DMS 273 treated with DMSO at 0.1 percent for 48 hours (cell line): ENCODE measurements at regions not wholly inside any gene's neighbourhood (a gene's known extent, or its start where the extent isn't known, plus 50 kb on each side); places are given as distances from the start of the nearest gene placed in this dataset.
A peak's percentile ranks its signal among the peaks of the same experiment; 100 is the strongest.
"Not testable (repeated sequence)": the region's sequence is repeated elsewhere in the genome, so short reads cannot be mapped to it uniquely, and the experiment has no call there.

Source experiments
- DNase-seq: peaks from one replicate; lab custom pipeline; 2025; lab: John Stamatoyannopoulos, UW

DNA sequence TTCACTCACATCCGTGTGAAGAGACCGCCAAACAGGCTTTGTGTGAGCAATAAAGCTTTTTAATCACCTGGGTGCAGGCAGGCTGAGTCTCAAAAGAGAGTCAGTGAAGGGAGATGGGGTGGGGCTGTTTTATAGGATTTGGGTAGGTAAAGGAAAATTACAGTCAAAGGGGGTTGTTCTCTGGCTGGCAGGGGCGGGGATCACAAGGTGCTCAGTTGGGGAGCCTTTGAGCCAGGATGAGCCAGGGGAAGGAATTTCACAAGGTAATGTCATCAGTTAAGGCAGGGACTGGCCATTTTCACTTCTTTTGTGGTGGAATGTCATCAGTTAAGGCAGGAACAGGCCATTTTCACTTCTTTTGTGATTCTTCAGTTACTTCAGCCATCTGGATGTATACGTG is 210.3 kb upstream of the ELL2 start:
- not testable (repeated sequence) for DNase-seq

GRCh38 chr5:96170481-96171125 is 209.0 kb upstream of the ELL2 start:
- not testable (repeated sequence) for DNase-seq

DNA sequence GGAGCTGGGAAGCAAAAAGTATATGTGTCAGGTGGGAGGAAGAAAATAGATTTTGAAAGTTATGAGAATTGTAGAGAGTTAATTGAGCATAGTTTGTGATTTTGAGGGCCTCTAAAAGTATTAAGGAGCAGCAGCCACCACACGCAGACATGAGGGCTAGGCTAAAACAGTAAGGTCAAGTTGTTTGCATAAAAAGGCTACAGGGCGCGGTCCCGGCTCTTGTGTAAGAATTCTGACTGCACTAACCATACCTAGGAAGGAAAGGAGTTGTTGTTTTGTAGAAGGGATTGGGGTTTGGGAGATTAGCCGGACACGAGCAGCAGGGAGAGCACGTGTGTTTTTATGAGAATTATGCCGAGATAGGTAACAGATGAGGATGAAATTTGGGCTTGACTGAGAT is 207.2 kb upstream of the ELL2 start:
- not testable (repeated sequence) for DNase-seq

GRCh38 chr5:96159043-96159442 is 197.4 kb upstream of the ELL2 start:
- no peak for DNase-seq

GRCh38 chr5:96157841-96158291 is 196.2 kb upstream of the ELL2 start:
- no peak for DNase-seq

- DNase-seq: no peak
Measured at GRCh38 chr5:96157077-96157780, 195.6 kb upstream of the ELL2 start.

DNA sequence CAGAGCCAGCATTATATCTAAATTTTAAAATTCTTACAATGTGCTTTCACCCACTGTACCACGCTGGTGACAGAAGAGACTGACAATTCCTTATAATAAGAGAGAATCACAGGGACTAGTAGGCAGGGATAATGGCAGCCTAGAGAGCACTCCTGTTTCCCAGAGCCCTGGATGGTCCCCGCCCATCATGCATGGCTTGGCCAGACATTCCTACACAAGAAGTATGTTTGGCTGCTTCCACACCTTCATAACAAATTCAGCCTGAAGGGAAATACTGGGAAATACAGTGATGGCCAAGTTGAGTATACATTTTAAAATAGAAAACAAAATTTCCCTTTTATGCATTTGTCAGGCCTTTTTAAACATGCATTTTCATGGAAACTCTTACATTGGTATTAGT is 193.5 kb upstream of the ELL2 start:
- no peak for DNase-seq

- no peak for DNase-seq
Measured at GRCh38 chr5:96151891-96152290, 190.2 kb upstream of the ELL2 start.

DNA sequence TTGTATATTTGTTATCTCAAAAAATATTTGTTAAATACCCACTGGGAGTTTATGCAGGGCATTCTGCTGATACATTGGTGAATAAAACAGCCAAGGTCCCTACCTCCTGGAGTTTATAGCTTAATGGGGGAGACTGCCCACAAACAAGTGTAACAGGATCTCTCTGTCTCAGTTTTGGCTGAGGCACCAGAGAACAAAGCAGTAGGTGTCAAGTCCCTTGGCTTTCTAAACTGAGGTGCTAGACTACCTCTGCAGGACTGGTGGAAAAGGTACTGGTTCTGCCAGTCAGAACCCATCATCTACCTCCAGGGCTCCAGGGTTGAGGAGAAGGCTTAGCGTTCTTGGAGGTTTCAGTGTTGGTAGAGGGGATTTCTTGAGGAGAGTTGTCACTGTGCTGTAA is 188.4 kb upstream of the ELL2 start:
- DNase-seq: no peak

DNA sequence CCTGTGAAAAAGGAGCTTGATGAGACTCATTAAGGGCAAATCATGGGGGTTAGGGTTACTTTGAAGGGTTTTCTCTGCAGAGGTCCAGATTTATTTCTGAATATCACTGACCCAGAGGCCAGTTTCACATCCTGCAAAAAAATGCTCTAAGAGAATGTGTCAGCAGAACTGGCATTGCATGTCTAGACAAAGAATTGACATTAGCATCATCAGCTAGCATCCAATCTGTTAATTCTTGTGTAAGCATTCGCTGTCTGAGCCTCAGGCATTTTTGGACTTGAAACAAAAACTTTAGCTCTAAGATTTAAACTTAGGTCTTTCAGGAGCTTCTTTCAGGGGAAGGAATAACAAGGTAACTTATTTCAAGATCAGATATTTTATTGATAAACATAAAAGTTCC is 187.9 kb upstream of the ELL2 start:
- no peak for DNase-seq

DNA sequence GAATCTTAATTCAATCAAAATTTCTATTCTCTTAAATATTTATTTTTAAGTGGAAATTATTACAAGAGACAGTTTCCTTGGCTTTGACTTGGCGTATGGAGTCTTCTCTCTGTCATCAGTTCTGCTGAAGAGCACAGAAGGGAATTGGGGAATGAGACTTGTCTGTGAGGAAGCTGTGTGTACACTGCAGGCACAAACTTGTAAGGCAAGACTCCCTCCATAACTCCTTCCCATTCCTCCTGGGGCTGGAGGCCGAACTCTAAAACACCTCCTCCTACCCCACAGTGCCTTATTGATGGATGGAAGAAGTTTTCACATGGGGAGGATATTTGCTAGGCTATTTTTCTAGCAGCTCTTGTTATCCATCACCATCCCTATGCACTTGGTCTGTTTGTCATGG is 187.4 kb upstream of the ELL2 start:
- DNase-seq: no peak

- DNase-seq: no peak
Measured at GRCh38 chr5:96148376-96148775, 186.7 kb upstream of the ELL2 start.

- DNase-seq: no peak
Measured at GRCh38 chr5:96147866-96148265, 186.2 kb upstream of the ELL2 start.

DNA sequence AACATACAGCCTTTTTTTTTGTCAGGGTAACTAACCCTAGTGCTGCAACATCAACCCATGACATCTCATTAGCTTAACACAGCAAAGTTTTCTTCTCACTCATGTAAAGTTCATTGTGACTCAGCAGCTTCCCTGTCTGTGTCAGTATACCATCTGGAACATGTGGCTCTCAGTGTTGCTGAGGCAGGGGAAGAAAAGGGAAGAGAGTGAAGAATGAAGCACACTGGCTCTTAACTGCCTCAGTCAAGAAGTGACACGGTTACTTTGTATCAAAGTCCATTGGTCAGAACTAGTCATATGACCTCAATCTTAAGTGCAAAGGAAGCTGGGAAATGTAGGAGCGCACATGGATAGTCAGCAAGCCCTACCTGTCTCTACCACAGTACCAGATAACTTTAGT is 185.0 kb upstream of the ELL2 start:
- DNase-seq: peak; percentile 15

GRCh38 chr5:96144289-96144688 is 182.6 kb upstream of the ELL2 start:
- DNase-seq: no peak

DNA sequence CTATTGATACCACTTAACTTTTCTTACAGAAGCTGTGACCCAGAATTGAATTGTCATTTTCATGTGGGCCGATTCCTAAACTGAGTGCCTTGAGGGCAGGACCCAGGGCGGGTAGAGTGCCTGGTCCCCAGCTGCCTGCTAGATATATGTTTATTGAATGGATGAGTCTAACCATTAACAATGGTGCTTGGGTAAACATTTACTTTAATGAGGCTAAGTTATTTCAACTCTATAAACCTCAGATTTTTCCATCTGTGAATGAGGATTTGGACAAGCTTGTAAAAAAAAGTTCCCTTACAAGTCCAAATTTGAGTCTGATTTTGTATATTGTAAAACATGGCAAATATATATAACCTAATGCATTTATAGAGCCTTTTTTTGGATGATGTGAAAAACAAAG is 181.8 kb upstream of the ELL2 start:
- no peak for DNase-seq

DNA sequence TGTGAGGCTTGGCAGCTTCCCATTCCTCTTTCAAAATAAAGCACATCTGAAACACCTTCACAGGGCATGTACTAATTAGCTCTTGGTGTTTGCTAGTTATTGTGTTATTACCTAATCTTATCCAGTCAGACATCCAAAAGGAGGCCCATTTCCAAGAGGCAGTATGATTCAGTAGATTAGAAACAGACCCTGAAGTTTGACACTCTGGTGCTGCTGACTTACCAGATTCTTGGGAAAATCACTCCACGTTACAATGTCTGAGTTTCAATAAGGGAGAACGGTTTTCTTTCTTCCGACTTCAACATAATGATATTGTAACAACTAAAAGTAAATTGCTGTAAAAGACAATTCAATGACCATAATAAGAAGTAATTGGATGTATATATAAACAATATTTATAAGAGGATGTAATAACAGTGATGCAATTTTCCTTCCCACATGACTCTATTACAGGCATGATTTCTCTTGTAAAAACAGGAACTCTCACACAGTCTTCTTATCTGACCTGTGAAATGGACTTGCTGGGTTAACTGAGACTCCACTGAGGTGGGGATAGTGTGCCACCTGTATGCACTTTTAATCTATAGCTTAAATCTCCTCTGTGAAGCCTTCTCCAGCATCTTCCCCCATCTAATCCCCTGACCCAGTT is 181.3 kb upstream of the ELL2 start:
- DNase-seq: no peak

DNA sequence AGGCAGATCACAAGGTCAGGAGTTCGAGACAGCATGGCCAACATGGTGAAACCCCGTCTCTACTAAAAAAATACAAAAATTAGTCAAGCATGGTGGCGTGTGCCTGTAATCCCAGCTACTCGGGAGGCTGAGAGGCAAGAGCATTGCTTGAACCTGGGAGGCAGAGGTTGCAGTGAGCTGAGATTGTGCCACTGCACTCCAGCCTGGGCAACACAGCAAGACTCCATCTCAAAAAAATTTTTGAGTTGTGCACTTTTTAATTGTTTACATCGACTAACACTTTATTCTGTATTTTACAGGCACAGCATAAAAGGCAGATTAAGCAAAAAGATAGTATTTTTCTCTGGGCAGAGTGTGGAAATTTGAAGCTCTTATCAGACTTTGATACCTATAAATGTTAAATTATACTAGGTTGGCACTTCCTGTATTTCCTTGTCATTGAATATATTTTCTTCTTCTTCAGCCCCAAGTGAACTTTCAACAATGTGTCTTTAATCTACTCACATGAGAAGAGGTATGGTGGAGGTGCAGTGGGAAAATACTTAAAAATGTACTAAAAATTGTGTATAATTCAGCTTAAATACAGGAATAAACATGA is 180.6 kb upstream of the ELL2 start:
- DNase-seq: no peak

DNA sequence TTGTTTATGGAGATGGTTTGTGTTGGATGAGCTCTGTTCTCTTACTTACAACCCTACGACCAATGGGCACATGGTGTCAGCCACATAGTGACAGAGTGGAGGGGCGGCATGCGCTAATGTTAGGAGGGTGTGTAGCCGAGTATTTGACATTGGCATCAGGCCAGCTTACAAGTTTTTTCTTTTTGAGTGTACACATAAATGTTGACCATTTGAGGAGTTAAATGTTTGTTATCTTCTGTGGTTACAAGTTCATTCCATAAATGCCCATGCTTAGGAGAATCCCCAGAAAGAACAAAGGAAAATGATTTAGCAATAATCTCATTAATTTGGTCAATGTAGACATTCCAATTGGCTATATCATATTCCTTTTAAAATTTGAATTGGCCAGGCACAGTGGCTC is 180.1 kb upstream of the ELL2 start:
- DNase-seq: no peak

- DNase-seq: no peak
Measured at GRCh38 chr5:96140496-96140895, 178.8 kb upstream of the ELL2 start.

GRCh38 chr5:96140084-96140483 is 178.4 kb upstream of the ELL2 start:
- DNase-seq: no peak

- no peak for DNase-seq
Measured at GRCh38 chr5:96134886-96135285, 173.2 kb upstream of the ELL2 start.
